ENCODE measurements at regions not wholly inside any gene's neighbourhood (a gene's known extent, or its start where the extent isn't known, plus 50 kb on each side); places are given as distances from the start of the nearest gene placed in this dataset.

DNA sequence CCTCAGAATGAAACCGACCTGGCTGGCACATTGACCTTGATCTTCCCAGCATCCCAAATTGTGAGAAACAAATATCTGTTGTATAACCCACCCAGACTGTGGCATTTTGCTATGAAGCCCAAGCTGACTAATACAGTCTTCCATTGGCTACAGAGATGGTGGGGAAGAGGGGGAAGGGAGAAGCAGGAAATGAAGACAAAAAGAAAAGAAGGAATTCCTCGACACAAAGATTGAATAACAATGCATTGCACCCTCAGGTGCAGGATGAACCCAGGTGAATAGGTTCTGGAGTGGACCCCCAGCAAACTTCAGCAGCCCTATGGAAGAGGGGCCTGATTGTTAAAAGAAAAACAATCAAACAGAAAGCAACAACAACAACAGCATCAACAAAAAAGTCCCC lies 270.7 kb downstream of the FSIP2 start:
- Histone ChIP-seq H3K9me3 (no peaks in the 10 kb centered on the region), H3K27me3 (no peaks in the 10 kb centered on the region), H3K36me3 (no peaks in the 10 kb centered on the region), H3K27ac (no peak overlapping the region), H3K4me3 (no peak overlapping the region), H3K4me1 (no peaks in the 10 kb centered on the region)
- TF ChIP-seq, protein P1, sequence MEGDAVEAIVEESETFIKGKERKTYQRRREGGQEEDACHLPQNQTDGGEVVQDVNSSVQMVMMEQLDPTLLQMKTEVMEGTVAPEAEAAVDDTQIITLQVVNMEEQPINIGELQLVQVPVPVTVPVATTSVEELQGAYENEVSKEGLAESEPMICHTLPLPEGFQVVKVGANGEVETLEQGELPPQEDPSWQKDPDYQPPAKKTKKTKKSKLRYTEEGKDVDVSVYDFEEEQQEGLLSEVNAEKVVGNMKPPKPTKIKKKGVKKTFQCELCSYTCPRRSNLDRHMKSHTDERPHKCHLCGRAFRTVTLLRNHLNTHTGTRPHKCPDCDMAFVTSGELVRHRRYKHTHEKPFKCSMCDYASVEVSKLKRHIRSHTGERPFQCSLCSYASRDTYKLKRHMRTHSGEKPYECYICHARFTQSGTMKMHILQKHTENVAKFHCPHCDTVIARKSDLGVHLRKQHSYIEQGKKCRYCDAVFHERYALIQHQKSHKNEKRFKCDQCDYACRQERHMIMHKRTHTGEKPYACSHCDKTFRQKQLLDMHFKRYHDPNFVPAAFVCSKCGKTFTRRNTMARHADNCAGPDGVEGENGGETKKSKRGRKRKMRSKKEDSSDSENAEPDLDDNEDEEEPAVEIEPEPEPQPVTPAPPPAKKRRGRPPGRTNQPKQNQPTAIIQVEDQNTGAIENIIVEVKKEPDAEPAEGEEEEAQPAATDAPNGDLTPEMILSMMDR (IDR thresholded peaks at IDR 0.05), result no peak
- FAIRE-seq (no peak), DNase-seq (no peak), ATAC-seq (no peak)
- intact Hi-C loops (cut with DNase I), result no loop called here
- WGBS, 2 donors, result 78 to 94% methylated on average over 2 of the region's 2 CpGs

DNA sequence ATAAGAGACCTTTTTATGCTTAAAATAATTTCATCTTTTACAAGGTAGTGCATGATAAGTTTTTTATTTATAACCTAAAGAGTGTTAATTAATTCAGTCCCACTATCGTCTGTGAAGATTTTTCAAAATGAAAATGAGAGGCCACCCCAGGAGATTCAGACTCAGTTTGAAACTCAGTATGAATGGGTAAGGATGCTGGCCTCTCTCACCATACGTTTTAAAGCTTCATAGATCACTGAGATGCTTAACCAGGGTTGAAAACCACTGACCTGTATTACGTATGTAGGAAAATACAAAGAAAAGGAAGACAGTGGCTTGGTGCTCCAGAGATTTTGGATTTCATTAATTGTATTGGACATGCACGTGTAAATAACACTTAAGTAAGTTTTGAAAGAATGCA lies 278.7 kb downstream of the FSIP2 start:
- WGBS, 2 donors, result 79 to 87% methylated on average over 4 of the region's 4 CpGs
- FAIRE-seq (no peak), DNase-seq (no peak), ATAC-seq (no peak)
- Histone ChIP-seq H3K27me3 (no peaks in the 10 kb centered on the region), H3K36me3 (no peaks in the 10 kb centered on the region), H3K27ac (no peak overlapping the region), H3K4me1 (no peaks in the 10 kb centered on the region), H3K9me3 (no peaks in the 10 kb centered on the region), H3K4me3 (no peak overlapping the region)
- TF ChIP-seq, protein P1 (IDR thresholded peaks at IDR 0.05), result no peak
- intact Hi-C loops (cut with DNase I), result no loop called here

DNA sequence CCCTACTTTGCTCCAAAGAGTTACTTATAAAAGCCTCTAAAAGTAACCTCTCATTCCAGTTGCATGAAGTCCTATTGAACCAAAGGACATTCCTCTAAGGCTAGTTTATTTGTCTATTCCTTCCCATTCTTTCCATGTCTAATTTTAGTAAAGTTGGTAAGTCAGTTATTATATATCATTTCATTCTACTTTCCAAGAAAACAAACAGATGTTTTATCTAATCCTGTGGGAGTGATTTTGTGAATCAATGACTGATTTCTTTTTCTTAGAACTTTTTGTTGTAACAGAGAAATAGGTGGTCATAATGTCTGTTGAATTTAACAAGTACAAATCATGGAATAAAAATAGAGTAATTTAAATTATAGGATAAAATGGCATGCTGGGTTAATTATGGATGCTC lies 286.3 kb downstream of the FSIP2 start:
- DNase-seq, result no peak

DNA sequence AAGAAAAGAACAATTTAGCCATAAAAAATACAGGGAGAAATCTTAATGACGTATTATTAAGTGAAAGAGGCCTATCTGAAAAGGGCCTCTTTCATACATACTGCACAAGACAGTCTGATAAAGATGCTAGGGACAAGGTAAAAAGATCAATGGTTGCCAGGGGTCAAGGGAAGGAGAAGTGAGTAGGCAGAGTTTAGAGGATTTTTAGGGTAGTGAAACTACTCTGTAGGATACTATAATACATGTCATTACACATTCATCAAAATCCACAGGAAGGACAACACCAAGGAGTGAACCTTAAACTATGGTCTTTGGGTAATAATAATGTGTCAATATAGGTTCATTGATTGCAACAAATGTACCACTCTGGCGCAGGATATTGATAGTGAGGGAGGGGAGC lies 289.3 kb downstream of the FSIP2 start:
- 80 to 91% methylated on average over 2 of the region's 2 CpGs for WGBS, 2 donors
- H3K4me1 ChIP-seq, result no peaks in the 10 kb centered on the region
- H3K9me3 ChIP-seq, result no peaks in the 10 kb centered on the region
- H3K4me3 ChIP-seq, result no peak overlapping the region
- no peak for DNase-seq
- H3K36me3 ChIP-seq, result no peaks in the 10 kb centered on the region
- TF ChIP-seq, protein P1 (IDR thresholded peaks at IDR 0.05), result no peak
- no peak for ATAC-seq
- intact Hi-C loops (cut with DNase I), result no loop called here
- no peak for FAIRE-seq
- H3K27me3 ChIP-seq, result no peaks in the 10 kb centered on the region
- H3K27ac ChIP-seq, result no peak overlapping the region

More for the DNA sequence above, 286.3 kb downstream of the FSIP2 start:
- no peaks in the 10 kb centered on the region for H3K4me1 ChIP-seq
- FAIRE-seq (no peak), ATAC-seq (no peak)
- no peak overlapping the region for H3K4me3 ChIP-seq
- H3K9me3 ChIP-seq, result no peaks in the 10 kb centered on the region
- TF ChIP-seq, protein P1 (IDR thresholded peaks at IDR 0.05), result no peak
- no peak overlapping the region for H3K27ac ChIP-seq
- H3K36me3 ChIP-seq, result no peaks in the 10 kb centered on the region
- intact Hi-C loops (cut with DNase I), result no loop called here
- H3K27me3 ChIP-seq, result no peaks in the 10 kb centered on the region

DNA sequence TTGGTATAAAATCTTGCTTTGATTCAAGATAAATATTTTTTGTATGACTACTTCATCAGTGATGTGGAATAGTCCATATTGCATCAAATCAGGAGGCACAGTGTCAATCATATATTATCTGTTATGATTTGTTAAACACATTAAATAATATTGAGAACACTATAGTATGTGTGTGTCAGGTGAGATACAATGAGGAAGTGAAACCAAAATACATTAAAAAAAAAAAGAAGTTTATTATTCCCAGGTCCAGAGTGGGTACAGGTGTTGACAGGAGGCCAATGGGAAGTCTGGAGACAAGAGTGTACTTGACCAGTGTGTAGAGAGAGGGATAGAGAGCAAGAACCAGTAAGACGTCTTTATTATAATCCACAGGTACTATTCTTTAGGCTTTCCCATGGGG lies 292.6 kb downstream of the FSIP2 start:
- no peak for DNase-seq
- WGBS, 2 donors, result 86 to 96% methylated on average over 1 of the region's 1 CpG
- Histone ChIP-seq H3K27ac (no peak overlapping the region), H3K4me1 (no peaks in the 10 kb centered on the region), H3K27me3 (no peaks in the 10 kb centered on the region), H3K4me3 (no peak overlapping the region), H3K36me3 (no peaks in the 10 kb centered on the region), H3K9me3 (no peaks in the 10 kb centered on the region)
- TF ChIP-seq, protein P1 (IDR thresholded peaks at IDR 0.05), result no peak
- no peak for ATAC-seq
- intact Hi-C loops (cut with DNase I), result no loop called here
- FAIRE-seq, result no peak

All from pancreas (tissue), 10 donors.